ENCODE measurements at regions not wholly inside any gene's neighbourhood (a gene's known extent, or its start where the extent isn't known, plus 50 kb on each side); places are given as distances from the start of the nearest gene placed in this dataset.

GRCh38 chrX:39157006-39157405 lies 355.7 kb downstream of the MID1IP1 start:
- DNase-seq (ENCODE audit: low spot score): no peak
- intact Hi-C loops (cut with DNase I): loop anchor here (10.0 kb wide), 1 partner anchor 352 kb away; the partner anchor contains the start of gene MID1IP1

GRCh38 chrX:39157796-39158195 lies 356.5 kb downstream of the MID1IP1 start:
- intact Hi-C loops (cut with DNase I): loop anchor here (10.0 kb wide), 1 partner anchor 353 kb away; the partner anchor contains the start of gene MID1IP1
- DNase-seq (ENCODE audit: low spot score): no peak

DNA sequence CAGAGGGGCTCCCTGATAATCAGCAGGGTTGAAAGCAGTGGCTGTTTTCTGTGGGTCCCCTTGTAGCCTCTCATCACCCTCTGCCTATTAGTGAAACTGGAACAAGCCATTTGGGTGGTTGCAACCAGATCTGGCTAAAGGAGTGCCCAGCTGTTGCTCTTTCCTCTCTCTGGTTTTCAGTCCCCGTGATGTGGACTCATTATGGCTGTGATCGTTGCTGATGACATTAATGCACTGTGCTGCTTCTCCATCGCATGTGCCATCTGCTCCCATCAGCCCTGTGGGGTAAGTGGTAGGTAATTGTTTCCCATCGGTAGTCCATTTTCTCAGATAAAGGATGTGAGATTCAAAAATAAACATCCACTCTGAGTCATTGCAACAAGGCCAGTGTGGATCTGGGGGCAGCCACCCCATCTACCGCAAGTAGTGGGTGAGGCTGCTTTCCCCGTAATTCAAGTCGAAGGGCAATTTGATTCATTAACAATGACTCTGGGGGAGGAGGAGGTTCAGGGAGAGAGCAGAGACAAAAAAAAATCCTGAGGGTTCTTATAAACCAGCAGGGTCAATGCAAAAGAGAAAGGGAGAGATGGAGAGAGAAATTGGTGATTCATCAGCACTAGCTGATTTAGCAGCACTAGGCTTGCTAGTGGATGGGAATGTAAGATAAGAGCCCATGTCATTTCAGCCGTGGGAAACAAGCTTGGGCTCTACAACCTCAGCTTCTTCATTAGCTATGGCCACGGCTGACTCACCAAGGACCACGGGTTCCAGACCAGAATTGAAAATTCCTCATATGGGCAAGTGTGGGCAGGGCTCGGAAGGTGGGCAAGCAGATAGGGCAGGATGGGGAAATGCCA lies 357.8 kb downstream of the MID1IP1 start:
- intact Hi-C loops (cut with DNase I): loop anchor here (10.0 kb wide), 1 partner anchor 354 kb away; the partner anchor contains the start of gene MID1IP1
- no peak for DNase-seq (ENCODE audit: low spot score)

- no peak for DNase-seq (ENCODE audit: low spot score)
- intact Hi-C loops (cut with DNase I): loop anchor here (10.0 kb wide), 1 partner anchor 355 kb away; the partner anchor contains the start of gene MID1IP1
Measured at GRCh38 chrX:39159921-39160507, 358.8 kb downstream of the MID1IP1 start.

DNA sequence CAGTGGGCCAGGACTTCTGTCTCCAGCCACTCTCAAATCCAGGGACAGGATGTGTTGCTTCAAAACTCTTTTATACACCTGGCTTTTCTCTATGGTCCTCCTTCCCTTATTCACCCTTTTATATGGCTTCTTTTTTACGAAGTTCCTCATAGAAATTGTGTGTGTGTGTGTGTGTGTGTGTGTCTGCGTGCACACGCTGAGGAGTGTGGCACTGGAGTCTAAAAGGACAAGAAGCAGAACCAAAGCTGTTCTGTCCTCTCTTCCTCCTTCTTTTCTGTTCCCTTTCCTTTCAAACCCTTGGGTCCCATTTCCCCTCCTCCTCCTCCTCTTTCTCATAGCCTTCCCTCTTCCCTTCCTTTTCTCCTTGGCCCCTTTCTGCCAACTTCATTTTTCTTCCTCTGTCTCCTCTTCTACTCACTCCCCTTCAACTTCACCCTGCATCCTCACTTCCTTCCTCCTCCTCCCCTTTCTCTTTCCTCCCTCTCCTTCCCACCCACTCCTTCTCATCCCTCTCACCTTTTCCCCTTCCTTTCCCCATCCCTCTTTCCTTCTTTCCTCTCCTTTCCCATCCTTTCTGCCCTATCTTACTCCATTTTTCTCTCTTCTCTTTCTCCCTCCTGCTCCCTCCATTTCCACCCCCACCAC lies 360.5 kb downstream of the MID1IP1 start:
- intact Hi-C loops (cut with DNase I): no loop called here
- no peak for DNase-seq (ENCODE audit: low spot score)

DNA sequence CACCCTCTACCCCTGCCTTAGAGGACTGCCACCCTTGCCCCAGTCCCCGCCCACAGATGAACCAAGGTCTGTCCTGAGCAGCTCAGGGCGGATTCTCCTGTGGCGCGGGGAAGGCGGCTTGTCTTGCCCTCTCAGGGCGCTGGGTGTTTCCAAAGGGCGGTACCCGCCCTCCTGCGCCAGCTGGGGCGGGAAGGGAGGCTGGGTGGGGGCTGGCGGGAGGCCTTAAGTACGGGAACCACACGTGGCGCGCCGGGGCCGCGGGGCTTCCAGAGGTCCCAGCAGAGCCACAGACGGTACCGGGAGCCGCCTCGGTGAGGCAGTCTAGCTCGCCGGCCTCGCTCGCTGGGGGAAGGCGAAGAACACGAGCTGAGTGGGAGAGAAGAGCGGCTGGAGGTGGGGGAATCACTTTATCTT lies 361.1 kb downstream of the MID1IP1 start:
- intact Hi-C loops (cut with DNase I): no loop called here
- no peak for DNase-seq (ENCODE audit: low spot score)

DNA sequence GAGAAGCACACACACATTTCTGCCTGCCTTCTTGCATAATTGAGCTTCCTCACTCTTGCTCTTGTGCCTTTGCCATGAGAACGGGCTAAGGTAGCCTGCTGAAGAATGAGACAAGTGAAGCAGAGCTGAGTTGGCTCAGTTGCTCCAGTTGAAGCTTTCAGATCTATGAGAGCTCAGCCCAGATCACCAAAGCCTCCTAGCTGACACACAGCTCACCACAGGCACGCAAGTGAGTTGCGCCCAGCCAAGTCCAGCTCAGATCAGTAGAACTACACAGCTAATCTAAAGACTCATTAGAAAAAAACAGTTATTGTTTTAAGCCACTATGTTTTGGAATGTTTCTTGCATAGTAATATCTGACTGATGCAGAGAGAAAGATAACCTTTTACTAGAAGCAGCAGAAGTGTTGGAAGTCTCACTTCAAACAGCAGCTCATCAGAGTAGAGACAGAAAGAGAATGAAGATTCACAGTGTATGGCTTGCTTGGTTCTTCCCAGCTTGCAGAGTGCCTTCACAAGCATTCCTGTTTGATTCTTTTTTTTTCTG lies 362.4 kb downstream of the MID1IP1 start:
- intact Hi-C loops (cut with DNase I): no loop called here
- no peak for DNase-seq (ENCODE audit: low spot score)

- no peak for DNase-seq (ENCODE audit: low spot score)
- intact Hi-C loops (cut with DNase I): no loop called here
Measured at GRCh38 chrX:39164212-39164611, 363.0 kb downstream of the MID1IP1 start.

GRCh38 chrX:39165185-39165584 lies 363.9 kb downstream of the MID1IP1 start:
- no peak for DNase-seq (ENCODE audit: low spot score)
- intact Hi-C loops (cut with DNase I): no loop called here

- no peak for DNase-seq (ENCODE audit: low spot score)
- intact Hi-C loops (cut with DNase I): no loop called here
Measured at GRCh38 chrX:39165773-39166172, 364.5 kb downstream of the MID1IP1 start.

- no peak for DNase-seq (ENCODE audit: low spot score)
- intact Hi-C loops (cut with DNase I): no loop called here
Measured at GRCh38 chrX:39167791-39168190, 366.5 kb downstream of the MID1IP1 start.

DNA sequence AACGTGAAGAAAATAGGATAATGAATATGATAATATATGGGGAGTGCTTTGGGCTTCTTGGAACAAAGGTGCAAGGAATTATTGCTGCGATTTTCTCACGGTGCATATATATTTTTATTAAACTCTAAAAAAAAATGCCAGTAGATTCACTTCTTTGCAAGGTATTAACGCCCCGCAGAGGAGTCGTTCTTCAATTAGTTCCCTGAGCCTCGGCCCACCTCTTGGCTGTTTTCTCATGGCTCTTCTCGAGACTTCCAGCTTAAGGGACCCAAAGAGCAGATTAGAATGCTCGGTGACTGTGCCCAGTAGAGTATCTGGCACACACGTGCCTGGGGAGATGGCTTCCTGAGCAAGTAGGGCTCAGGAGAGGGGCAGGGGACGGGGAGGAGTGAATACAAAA lies 367.4 kb downstream of the MID1IP1 start:
- intact Hi-C loops (cut with DNase I): no loop called here
- DNase-seq (ENCODE audit: low spot score): no peak

- no peak for DNase-seq (ENCODE audit: low spot score)
- intact Hi-C loops (cut with DNase I): no loop called here
Measured at GRCh38 chrX:39169976-39170375, 368.7 kb downstream of the MID1IP1 start.

- DNase-seq (ENCODE audit: low spot score): no peak
- intact Hi-C loops (cut with DNase I): no loop called here
Measured at GRCh38 chrX:39170464-39170863, 369.2 kb downstream of the MID1IP1 start.

DNA sequence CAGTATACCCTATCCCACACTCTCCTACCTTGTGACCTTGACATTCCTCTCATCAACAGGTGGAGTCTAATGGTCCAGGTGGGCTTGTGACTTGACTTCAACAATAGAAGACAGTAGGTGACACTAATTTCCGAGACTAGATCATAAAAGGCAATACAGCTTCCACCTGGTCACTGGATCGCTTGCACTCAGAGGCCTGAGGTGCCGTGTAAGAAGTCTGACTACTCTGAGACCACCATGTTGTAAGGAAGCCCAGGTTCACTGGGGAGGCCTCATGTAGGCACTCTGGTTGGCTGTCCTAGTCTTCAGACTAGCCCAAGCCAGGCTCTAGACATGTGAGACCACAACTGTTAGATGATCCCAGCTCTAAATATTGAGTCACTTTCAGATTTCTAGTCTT lies 370.4 kb downstream of the MID1IP1 start:
- no peak for DNase-seq (ENCODE audit: low spot score)
- intact Hi-C loops (cut with DNase I): no loop called here

DNA sequence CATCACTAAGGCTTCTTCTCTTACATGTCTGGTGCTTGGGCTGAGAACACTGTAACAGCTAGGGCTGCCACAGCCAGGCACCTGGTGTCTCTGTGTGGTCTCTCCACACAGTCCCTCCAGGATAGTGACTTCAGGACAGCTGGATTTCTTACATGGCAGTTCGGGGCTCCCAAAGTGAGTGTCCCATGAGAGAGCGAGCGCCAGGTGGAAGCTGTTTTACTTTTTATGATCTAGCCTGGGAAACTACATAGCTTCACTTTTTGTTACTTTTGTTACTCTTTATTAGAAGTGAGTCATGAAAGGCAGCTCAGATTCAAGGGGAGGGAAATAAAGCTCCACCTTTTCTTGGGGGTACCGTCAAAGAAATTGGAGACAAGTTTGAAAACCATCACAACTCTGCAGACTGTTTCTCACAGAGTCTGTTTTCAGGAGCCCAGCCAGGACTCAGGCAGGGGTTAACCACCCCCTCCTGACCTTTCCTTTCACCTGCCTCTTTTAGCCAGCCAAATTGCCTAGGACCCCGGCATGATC lies 373.0 kb downstream of the MID1IP1 start:
- intact Hi-C loops (cut with DNase I): no loop called here
- DNase-seq (ENCODE audit: low spot score): no peak

- intact Hi-C loops (cut with DNase I): no loop called here
- no peak for DNase-seq (ENCODE audit: low spot score)
Measured at GRCh38 chrX:39174772-39175417, 373.6 kb downstream of the MID1IP1 start.

DNA sequence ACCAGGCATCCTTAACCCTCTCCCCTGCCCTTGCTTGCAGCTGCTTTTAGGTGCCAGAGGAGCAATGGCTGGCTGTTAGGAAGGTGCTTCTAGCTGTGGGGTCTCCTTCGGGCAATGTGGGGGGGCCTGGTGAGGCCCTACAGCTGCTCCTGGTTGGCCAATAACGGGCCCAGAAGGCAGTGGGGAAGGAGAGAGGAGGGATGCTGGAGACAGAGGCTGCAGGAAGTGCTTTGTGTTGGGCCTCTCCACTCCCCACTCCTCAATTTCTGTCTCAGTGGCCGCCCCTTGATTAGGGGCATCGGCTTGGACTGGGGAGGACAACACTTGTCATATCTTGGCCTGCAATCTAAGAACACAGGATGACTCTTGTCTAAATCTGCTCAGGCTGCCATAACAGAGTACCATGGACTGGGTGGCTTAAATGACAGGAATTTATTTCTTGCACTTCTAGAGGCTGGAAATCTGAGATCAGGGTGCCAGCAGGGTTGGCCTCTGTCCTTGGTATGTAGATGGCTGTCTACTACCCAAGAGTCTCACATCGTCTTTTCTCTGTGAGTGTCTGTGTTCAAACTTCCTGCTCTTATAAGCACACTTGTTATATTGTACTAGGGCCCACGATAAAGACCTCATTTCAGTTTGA lies 374.3 kb downstream of the MID1IP1 start:
- intact Hi-C loops (cut with DNase I): no loop called here

GRCh38 chrX:39176105-39176504 lies 374.8 kb downstream of the MID1IP1 start:
- intact Hi-C loops (cut with DNase I): no loop called here
- DNase-seq (ENCODE audit: low spot score): no peak

More for the DNA sequence above, 374.3 kb downstream of the MID1IP1 start:
- no peak for DNase-seq (ENCODE audit: low spot score)

All from cardiac septum (tissue), 1 donor.